Activated CD4-positive, alpha-beta T cell treated with anti-CD3 and anti-CD28 coated beads, Interleukin-2, Interleukin-6, amounts not matched to agents 100 ng/mL and 50 ng/mL, durations not matched to agents 16 hours and 8 hours (primary cell): ENCODE measurements at regions not wholly inside any gene's neighbourhood (a gene's known extent, or its start where the extent isn't known, plus 50 kb on each side); places are given as distances from the start of the nearest gene placed in this dataset.

Source experiments
- DNase-seq: peaks from one replicate; pipeline ENCODE4 v3.0.0-alpha.2; 2020

- no peak for DNase-seq
Measured at GRCh38 chr16:54548281-54548680, 261.7 kb upstream of the IRX3 start.

GRCh38 chr16:54547052-54547451 lies 260.5 kb upstream of the IRX3 start:
- DNase-seq: no peak

GRCh38 chr16:54546521-54546920 lies 259.9 kb upstream of the IRX3 start:
- DNase-seq: no peak

- no peak for DNase-seq
Measured at GRCh38 chr16:54545854-54546511, 259.4 kb upstream of the IRX3 start.

- DNase-seq: no peak
Measured at GRCh38 chr16:54544553-54545180, 258.1 kb upstream of the IRX3 start.

- DNase-seq: no peak
Measured at GRCh38 chr16:54542805-54543505, 256.4 kb upstream of the IRX3 start.

GRCh38 chr16:54540525-54541180 lies 254.1 kb upstream of the IRX3 start:
- DNase-seq: no peak

- DNase-seq: no peak
Measured at GRCh38 chr16:54538276-54538675, 251.7 kb upstream of the IRX3 start.

- no peak for DNase-seq
Measured at GRCh38 chr16:54533856-54534490, 247.4 kb upstream of the IRX3 start.

- no peak for DNase-seq
Measured at GRCh38 chr16:54526916-54527315, 240.3 kb upstream of the IRX3 start.

- no peak for DNase-seq
Measured at GRCh38 chr16:54526087-54526486, 239.5 kb upstream of the IRX3 start.

- DNase-seq: no peak
Measured at GRCh38 chr16:54525104-54525503, 238.5 kb upstream of the IRX3 start.

- DNase-seq: no peak
Measured at GRCh38 chr16:54522584-54522983, 236.0 kb upstream of the IRX3 start.

- no peak for DNase-seq
Measured at GRCh38 chr16:54521327-54521726, 234.7 kb upstream of the IRX3 start.

GRCh38 chr16:54519161-54519695 lies 232.6 kb upstream of the IRX3 start:
- DNase-seq: no peak

GRCh38 chr16:54517181-54517580 lies 230.6 kb upstream of the IRX3 start:
- no peak for DNase-seq

- DNase-seq: no peak
Measured at GRCh38 chr16:54512467-54512995, 225.9 kb upstream of the IRX3 start.

- DNase-seq: no peak
Measured at GRCh38 chr16:54511222-54511731, 224.7 kb upstream of the IRX3 start.

GRCh38 chr16:54510685-54511221 lies 224.2 kb upstream of the IRX3 start:
- no peak for DNase-seq

GRCh38 chr16:54509456-54509855 lies 222.9 kb upstream of the IRX3 start:
- DNase-seq: no peak

GRCh38 chr16:54508351-54508750 lies 221.8 kb upstream of the IRX3 start:
- no peak for DNase-seq
